ENCODE measurements at regions not wholly inside any gene's neighbourhood (a gene's known extent, or its start where the extent isn't known, plus 50 kb on each side); places are given as distances from the start of the nearest gene placed in this dataset.

- TF ChIP-seq CBX8 (IDR thresholded peaks at IDR 0.05; ENCODE audit: borderline replicate concordance, low read depth, low read length) (no peak), SIX5 (IDR thresholded peaks at IDR 0.05; ENCODE audit: low read depth, low read length) (no peak), RXRA (IDR thresholded peaks at IDR 0.05; ENCODE audit: insufficient read depth, low read depth, low read length) (no peak), FOSL1 (IDR thresholded peaks at IDR 0.05; ENCODE audit: insufficient read depth, low read depth, low read length) (no peak)
Measured at GRCh38 chr17:77356109-77356689, 215.4 kb downstream of the SEC14L1 start (continued).
